GM18519 (cell line): ENCODE measurements at regions not wholly inside any gene's neighbourhood (a gene's known extent, or its start where the extent isn't known, plus 50 kb on each side); places are given as distances from the start of the nearest gene placed in this dataset.
"Not testable (repeated sequence)": the region's sequence is repeated elsewhere in the genome, so short reads cannot be mapped to it uniquely, and the experiment has no call there.

Experiments used
- ATAC-seq: cut with Tn5 transposase; IDR thresholded peaks from one replicate; pipeline ENCODE4 v1.9.1; 2021; ENCODE audit warnings: mild to moderate bottlenecking, moderate library complexity; ENCODE audit not compliant: unreplicated experiment, low FRiP score

GRCh38 chr2:107530046-107530445, 296.6 kb upstream of the RGPD4 start:
- no peak for ATAC-seq

GRCh38 chr2:107534926-107535325, 291.8 kb upstream of the RGPD4 start:
- ATAC-seq = no peak

- ATAC-seq = not testable (repeated sequence)
Measured at GRCh38 chr2:107535905-107536689, 290.6 kb upstream of the RGPD4 start.

- no peak for ATAC-seq
Measured at GRCh38 chr2:107542314-107542740, 284.4 kb upstream of the RGPD4 start.

GRCh38 chr2:107543793-107544192, 282.9 kb upstream of the RGPD4 start:
- ATAC-seq = no peak

- no peak for ATAC-seq
Measured at GRCh38 chr2:107545066-107545465, 281.6 kb upstream of the RGPD4 start.

GRCh38 chr2:107545851-107546250, 280.8 kb upstream of the RGPD4 start:
- no peak for ATAC-seq

- no peak for ATAC-seq
Measured at GRCh38 chr2:107548216-107548615, 278.5 kb upstream of the RGPD4 start.

GRCh38 chr2:107553046-107553445, 273.6 kb upstream of the RGPD4 start:
- no peak for ATAC-seq

GRCh38 chr2:107553539-107553938, 273.2 kb upstream of the RGPD4 start:
- ATAC-seq = no peak

- ATAC-seq = no peak
Measured at GRCh38 chr2:107556038-107556627, 270.6 kb upstream of the RGPD4 start.

GRCh38 chr2:107558295-107558694, 268.4 kb upstream of the RGPD4 start:
- ATAC-seq = no peak

GRCh38 chr2:107569496-107569895, 257.2 kb upstream of the RGPD4 start:
- ATAC-seq = no peak

GRCh38 chr2:107570876-107571275, 255.8 kb upstream of the RGPD4 start:
- no peak for ATAC-seq

GRCh38 chr2:107572890-107573289, 253.8 kb upstream of the RGPD4 start:
- ATAC-seq = not testable (repeated sequence)

- ATAC-seq = no peak
Measured at GRCh38 chr2:107576991-107577390, 249.7 kb upstream of the RGPD4 start.

- no peak for ATAC-seq
Measured at GRCh38 chr2:107582487-107582886, 244.2 kb upstream of the RGPD4 start.

- ATAC-seq = no peak
Measured at GRCh38 chr2:107584577-107584976, 242.1 kb upstream of the RGPD4 start.

GRCh38 chr2:107585851-107586250, 240.8 kb upstream of the RGPD4 start:
- no peak for ATAC-seq

GRCh38 chr2:107588181-107588580, 238.5 kb upstream of the RGPD4 start:
- no peak for ATAC-seq

- no peak for ATAC-seq
Measured at GRCh38 chr2:107589079-107589491, 237.6 kb upstream of the RGPD4 start.
